Naive B cell (primary cell): ENCODE measurements at regions not wholly inside any gene's neighbourhood (a gene's known extent, or its start where the extent isn't known, plus 50 kb on each side); places are given as distances from the start of the nearest gene placed in this dataset.
"Not testable (repeated sequence)": the region's sequence is repeated elsewhere in the genome, so short reads cannot be mapped to it uniquely, and the experiment has no call there.

Experiments
- ATAC-seq, 2 donors: fragments of 150-1000 bp; cut with Tn5 transposase; 2 replicates each; pipeline ENCODE4 v1.10.0; 2021; ENCODE audit warnings: low read depth in 2 of 2, mild to moderate bottlenecking in 2 of 2, moderate library complexity in 2 of 2
- DNase-seq: peaks from one replicate; pipeline ENCODE4 v3.0.0; 2022
- H3K27ac Mint-ChIP-seq, 6 donors: one replicate each; pipeline ENCODE4 v1.8.0; 2020 to 2022; ENCODE audit warnings: mild to moderate bottlenecking in 6 of 6, mixed read lengths in 6 of 6, moderate library complexity in 5 of 6, inconsistent platforms in 2 of 6
- H3K27me3 Mint-ChIP-seq, 3 donors: one replicate each; pipeline ENCODE4 v1.8.0; 2021 to 2022; ENCODE audit warnings: mixed read lengths in 3 of 3, mild to moderate bottlenecking in 1 of 3
- H3K36me3 Mint-ChIP-seq, 2 donors: one replicate each; pipeline ENCODE4 v1.8.0; 2020 to 2022; ENCODE audit warnings: mixed read lengths in 2 of 2, inconsistent platforms in 1 of 2, mild to moderate bottlenecking in 1 of 2
- H3K4me1 Mint-ChIP-seq, 3 donors: one replicate each; pipeline ENCODE4 v1.8.0; 2020 to 2022; ENCODE audit warnings: mixed read lengths in 3 of 3, inconsistent platforms in 1 of 3, mild to moderate bottlenecking in 1 of 3, moderate library complexity in 1 of 3
- H3K4me3 Mint-ChIP-seq, 8 donors: one replicate each; pipeline ENCODE4 v1.8.0; 2020 to 2022; ENCODE audit warnings: mild to moderate bottlenecking in 8 of 8, mixed read lengths in 8 of 8, moderate library complexity in 8 of 8, inconsistent platforms in 2 of 8
- H3K9me3 Mint-ChIP-seq, 7 donors: one replicate each; pipeline ENCODE4 v1.8.0; 2020 to 2022; ENCODE audit warnings: mixed read lengths in 7 of 7, mild to moderate bottlenecking in 5 of 7, inconsistent platforms in 2 of 7, moderate library complexity in 1 of 7

- not testable (repeated sequence) for H3K9me3 Mint-ChIP-seq, H3K27me3 Mint-ChIP-seq, DNase-seq, ATAC-seq, H3K36me3 Mint-ChIP-seq
- peak overlapping the region in 1 of 8 donors; percentile 22 for H3K4me3 Mint-ChIP-seq
- H3K27ac Mint-ChIP-seq: peak overlapping the region in 5 of 6 donors; percentile 84 to 98 (median 93)
- peaks cover 25 to 65% (median 43%) of the 10 kb centered on the region in 3 donors for H3K4me1 Mint-ChIP-seq
Measured at GRCh38 chr14:105707099-105707498, 180.7 kb downstream of the TMEM121 start.

- DNase-seq, H3K36me3 Mint-ChIP-seq, ATAC-seq, H3K27me3 Mint-ChIP-seq, H3K9me3 Mint-ChIP-seq: not testable (repeated sequence)
- peak overlapping the region in 4 of 6 donors; percentile 39 to 85 (median 72) for H3K27ac Mint-ChIP-seq
- H3K4me1 Mint-ChIP-seq: peaks cover 21 to 61% (median 41%) of the 10 kb centered on the region in 3 donors
- peak overlapping the region in 3 of 8 donors; percentile 9 to 31 (median 23) for H3K4me3 Mint-ChIP-seq
Measured at GRCh38 chr14:105707723-105708151, 181.4 kb downstream of the TMEM121 start.

- H3K4me3 Mint-ChIP-seq: peak overlapping the region in 3 of 8 donors; percentile 9 to 31 (median 30)
- not testable (repeated sequence) for ATAC-seq, H3K27me3 Mint-ChIP-seq, H3K9me3 Mint-ChIP-seq, DNase-seq, H3K36me3 Mint-ChIP-seq
- peaks cover 19 to 54% (median 39%) of the 10 kb centered on the region in 3 donors for H3K4me1 Mint-ChIP-seq
- H3K27ac Mint-ChIP-seq: peak overlapping the region in 1 of 6 donors; percentile 77
Measured at GRCh38 chr14:105708251-105709134, 182.1 kb downstream of the TMEM121 start.

GRCh38 chr14:105709281-105710118 is 183.1 kb downstream of the TMEM121 start:
- peaks cover 19 to 54% (median 39%) of the 10 kb centered on the region in 3 donors for H3K4me1 Mint-ChIP-seq
- no peaks in the 10 kb centered on the region for H3K27me3 Mint-ChIP-seq
- no peak for DNase-seq
- H3K4me3 Mint-ChIP-seq: peak overlapping the region in 4 of 8 donors; percentile 12 to 82 (median 25)
- no peak for ATAC-seq
- peaks cover 0 to 9% (median 0%) of the 10 kb centered on the region in 7 donors for H3K9me3 Mint-ChIP-seq
- H3K27ac Mint-ChIP-seq: peak overlapping the region in 3 of 6 donors; percentile 74 to 89 (median 77)
- H3K36me3 Mint-ChIP-seq: peaks cover 0 to 8% of the 10 kb centered on the region in 2 donors

- ATAC-seq (no peak), DNase-seq (no peak)
- Mint-ChIP-seq H3K9me3 (peaks cover 0 to 4% (median 0%) of the 10 kb centered on the region in 7 donors), H3K27me3 (no peaks in the 10 kb centered on the region), H3K27ac (peak overlapping the region in 4 of 6 donors; percentile 30 to 89 (median 80)), H3K36me3 (peaks cover 0 to 2% of the 10 kb centered on the region in 2 donors), H3K4me1 (peaks cover 14 to 49% (median 33%) of the 10 kb centered on the region in 3 donors), H3K4me3 (peak overlapping the region in 7 of 8 donors; percentile 23 to 82 (median 31))
Measured at GRCh38 chr14:105710119-105711043, 184.0 kb downstream of the TMEM121 start.

- H3K27ac Mint-ChIP-seq: no peak overlapping the region
- no peak overlapping the region for H3K4me3 Mint-ChIP-seq
- H3K4me1 Mint-ChIP-seq: peaks cover 7 to 42% (median 26%) of the 10 kb centered on the region in 3 donors
- ATAC-seq (no peak), DNase-seq (no peak)
- H3K27me3 Mint-ChIP-seq: no peaks in the 10 kb centered on the region
- no peaks in the 10 kb centered on the region for H3K36me3 Mint-ChIP-seq
- H3K9me3 Mint-ChIP-seq: no peaks in the 10 kb centered on the region
Measured at GRCh38 chr14:105711044-105711620, 184.7 kb downstream of the TMEM121 start.

- no peak for DNase-seq
- Mint-ChIP-seq H3K4me3 (peak overlapping the region in 2 of 8 donors; percentile 24 to 55), H3K9me3 (no peaks in the 10 kb centered on the region)
Measured at GRCh38 chr14:105711841-105712460, 185.6 kb downstream of the TMEM121 start.

GRCh38 chr14:105712670-105713069 is 186.3 kb downstream of the TMEM121 start:
- not testable (repeated sequence) for H3K36me3 Mint-ChIP-seq, H3K9me3 Mint-ChIP-seq, H3K27me3 Mint-ChIP-seq, H3K4me3 Mint-ChIP-seq
- ATAC-seq (peak; percentile 50 to 68), DNase-seq (peak; percentile 53)
- Mint-ChIP-seq H3K4me1 (peaks cover 3 to 31% (median 23%) of the 10 kb centered on the region in 3 donors), H3K27ac (peak overlapping the region in 2 of 6 donors; percentile 15 to 80)

More at GRCh38 chr14:105711841-105712460, 185.6 kb downstream of the TMEM121 start:
- ATAC-seq: no peak
- no peaks in the 10 kb centered on the region for H3K36me3 Mint-ChIP-seq
- no peaks in the 10 kb centered on the region for H3K27me3 Mint-ChIP-seq
- H3K27ac Mint-ChIP-seq: peak overlapping the region in 3 of 6 donors; percentile 59 to 80 (median 70)
- peaks cover 3 to 36% (median 18%) of the 10 kb centered on the region in 3 donors for H3K4me1 Mint-ChIP-seq

- H3K36me3 Mint-ChIP-seq, H3K9me3 Mint-ChIP-seq, H3K27me3 Mint-ChIP-seq, DNase-seq, ATAC-seq, H3K4me3 Mint-ChIP-seq: not testable (repeated sequence)
- Mint-ChIP-seq H3K27ac (peak overlapping the region in 2 of 6 donors; percentile 15 to 80), H3K4me1 (peaks cover 0 to 28% (median 23%) of the 10 kb centered on the region in 3 donors)
Measured at GRCh38 chr14:105713160-105713559, 186.8 kb downstream of the TMEM121 start.

GRCh38 chr14:105713836-105714235 is 187.5 kb downstream of the TMEM121 start:
- H3K4me1 Mint-ChIP-seq: peaks cover 0 to 25% (median 22%) of the 10 kb centered on the region in 3 donors
- not testable (repeated sequence) for ATAC-seq, H3K27me3 Mint-ChIP-seq, H3K9me3 Mint-ChIP-seq, H3K36me3 Mint-ChIP-seq, H3K4me3 Mint-ChIP-seq, DNase-seq, H3K27ac Mint-ChIP-seq

GRCh38 chr14:105718787-105719186 is 192.4 kb downstream of the TMEM121 start:
- not testable (repeated sequence) for H3K27ac Mint-ChIP-seq, H3K36me3 Mint-ChIP-seq, H3K4me3 Mint-ChIP-seq

GRCh38 chr14:105720106-105720505 is 193.7 kb downstream of the TMEM121 start:
- H3K36me3 Mint-ChIP-seq, H3K27me3 Mint-ChIP-seq, H3K4me3 Mint-ChIP-seq, DNase-seq, H3K27ac Mint-ChIP-seq, ATAC-seq, H3K9me3 Mint-ChIP-seq: not testable (repeated sequence)
- peaks cover 7 to 14% (median 12%) of the 10 kb centered on the region in 3 donors for H3K4me1 Mint-ChIP-seq

More at GRCh38 chr14:105718787-105719186, 192.4 kb downstream of the TMEM121 start:
- H3K9me3 Mint-ChIP-seq, ATAC-seq, H3K27me3 Mint-ChIP-seq, DNase-seq, H3K4me1 Mint-ChIP-seq: not testable (repeated sequence)
